GM21723 (cell line): ENCODE measurements at regions not wholly inside any gene's neighbourhood (a gene's known extent, or its start where the extent isn't known, plus 50 kb on each side); places are given as distances from the start of the nearest gene placed in this dataset.
A peak's percentile ranks its signal among the peaks of the same experiment; 100 is the strongest.
"Not testable (repeated sequence)": the region's sequence is repeated elsewhere in the genome, so short reads cannot be mapped to it uniquely, and the experiment has no call there.

Experiments
- ATAC-seq: cut with Tn5 transposase; IDR thresholded peaks from one replicate; pipeline ENCODE4 v1.9.1; 2021; ENCODE audit warnings: mild to moderate bottlenecking, moderate library complexity; ENCODE audit not compliant: unreplicated experiment

DNA sequence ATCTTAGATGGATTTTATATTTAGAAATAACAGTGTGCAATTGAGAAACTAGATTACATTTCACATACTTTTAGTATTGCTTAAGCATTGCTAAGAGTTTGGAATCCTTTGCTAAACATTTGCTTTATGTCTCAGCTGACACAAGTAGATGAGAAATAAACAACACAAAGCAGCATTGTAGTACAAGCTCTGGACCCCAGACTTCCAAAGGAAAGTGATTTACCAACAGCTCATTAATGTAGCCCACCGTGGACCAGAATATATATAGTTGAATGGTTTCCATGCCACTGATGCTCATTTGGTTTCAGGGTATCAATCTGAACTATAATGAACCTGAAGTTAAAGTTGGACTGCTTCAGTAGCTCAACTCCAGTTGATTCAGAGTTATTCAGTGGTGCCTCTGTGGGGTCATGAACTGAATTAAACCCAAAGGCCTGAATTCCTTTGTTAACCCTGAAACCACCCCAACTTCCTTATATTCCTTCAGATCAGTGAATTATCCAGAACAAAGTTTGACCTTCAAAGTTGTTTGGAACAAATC lies 132.1 kb upstream of the NEIL3 start:
- no peak for ATAC-seq

DNA sequence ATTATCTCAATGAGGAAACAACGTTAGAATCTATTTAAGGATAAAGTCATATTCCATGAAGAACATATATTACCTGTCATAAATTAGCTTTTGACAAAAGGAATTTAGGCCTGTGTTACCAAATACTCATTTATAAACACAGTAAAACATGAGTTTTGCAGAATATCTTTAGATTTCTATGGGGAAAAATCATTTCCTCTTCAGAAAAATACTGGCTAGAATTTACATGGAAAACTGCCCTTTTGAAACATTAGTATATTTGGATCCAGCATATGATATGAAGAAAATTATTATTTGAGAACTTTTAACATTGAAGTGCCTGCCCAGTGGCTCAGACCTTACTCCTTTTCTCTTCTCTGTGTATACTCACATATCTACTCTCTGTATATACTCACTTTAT lies 131.4 kb upstream of the NEIL3 start:
- ATAC-seq = no peak

DNA sequence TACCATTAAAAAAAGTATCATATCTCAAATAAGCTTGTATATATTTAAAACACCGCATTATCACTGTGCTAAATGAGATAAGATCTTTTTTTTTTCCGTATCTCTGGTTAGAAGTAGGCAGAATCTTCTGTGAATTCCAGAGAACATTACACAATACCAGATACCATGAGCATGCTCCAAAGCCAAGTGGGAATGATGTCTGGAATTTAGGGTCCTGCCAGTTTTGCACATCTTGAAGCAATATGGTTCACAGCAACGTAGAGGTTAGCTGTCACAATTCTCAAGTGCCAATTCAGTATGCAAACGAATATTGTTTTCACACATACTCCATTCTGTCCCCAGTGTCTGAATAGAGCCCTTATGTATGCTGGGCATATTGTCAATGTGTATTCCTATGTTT lies 127.5 kb upstream of the NEIL3 start:
- ATAC-seq = no peak

DNA sequence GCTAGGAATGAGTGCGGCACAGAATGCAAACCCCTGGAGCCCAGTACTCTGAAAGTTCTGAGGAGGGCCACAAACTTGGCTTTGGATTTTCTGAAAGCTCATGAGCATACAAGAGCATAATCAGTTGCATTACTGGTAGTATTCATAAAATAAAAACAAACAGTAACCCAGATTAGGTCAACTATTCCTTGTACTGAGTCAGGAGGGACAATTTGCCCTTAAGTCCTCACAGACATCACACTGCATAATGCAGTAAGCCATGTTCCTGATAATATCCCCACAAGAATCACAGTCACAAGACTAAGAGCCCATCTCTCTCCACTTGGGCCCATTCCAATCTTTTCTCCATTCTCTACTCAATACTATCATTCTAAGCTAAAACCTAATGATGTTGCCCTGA lies 126.9 kb upstream of the NEIL3 start:
- ATAC-seq = no peak

DNA sequence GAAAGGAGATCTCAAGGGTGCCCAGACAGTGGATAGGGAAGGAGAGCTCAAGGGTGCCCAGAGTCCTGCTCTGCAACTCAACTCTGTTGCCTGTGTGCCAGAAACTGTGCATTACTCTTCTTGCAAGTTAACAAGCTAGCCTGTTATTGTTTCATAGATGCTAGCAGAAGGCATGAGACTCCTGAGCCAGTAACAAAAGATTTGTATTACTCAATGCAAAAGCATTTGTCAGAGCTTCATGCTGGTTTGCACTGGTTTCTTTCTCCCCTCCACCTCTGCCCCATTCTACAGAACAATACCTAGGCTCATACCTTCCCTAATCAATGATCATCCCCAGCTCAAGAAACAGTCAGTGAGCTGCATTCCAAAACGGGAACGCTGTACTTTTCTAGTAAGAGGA lies 124.5 kb upstream of the NEIL3 start:
- ATAC-seq = no peak

GRCh38 chr4:177185579-177185978 lies 124.1 kb upstream of the NEIL3 start:
- no peak for ATAC-seq

DNA sequence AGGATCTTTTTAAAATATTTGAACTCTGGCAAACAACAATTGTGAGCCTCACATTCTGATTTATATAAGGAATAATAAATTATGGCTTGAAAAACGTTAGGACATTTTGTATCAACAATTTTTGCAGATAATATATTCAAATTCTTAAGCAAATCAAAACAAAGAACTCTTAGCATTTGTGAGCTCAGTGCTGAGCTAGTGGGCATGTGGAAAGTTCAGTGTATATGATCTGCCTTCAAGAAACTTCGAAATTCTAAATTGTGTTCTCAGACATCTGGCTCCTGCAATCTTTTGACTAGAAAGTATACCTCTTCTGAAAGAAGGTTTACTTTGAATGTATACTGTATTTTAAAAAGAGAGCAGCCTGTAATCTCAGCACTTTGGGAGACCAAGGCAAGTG lies 122.3 kb upstream of the NEIL3 start:
- no peak for ATAC-seq

GRCh38 chr4:177190995-177191580 lies 118.6 kb upstream of the NEIL3 start:
- no peak for ATAC-seq

- no peak for ATAC-seq
These were observed 118.1 kb upstream of the NEIL3 start for GRCh38 chr4:177191586-177191985.

- no peak for ATAC-seq
These were observed 117.7 kb upstream of the NEIL3 start for GRCh38 chr4:177191991-177192390.

DNA sequence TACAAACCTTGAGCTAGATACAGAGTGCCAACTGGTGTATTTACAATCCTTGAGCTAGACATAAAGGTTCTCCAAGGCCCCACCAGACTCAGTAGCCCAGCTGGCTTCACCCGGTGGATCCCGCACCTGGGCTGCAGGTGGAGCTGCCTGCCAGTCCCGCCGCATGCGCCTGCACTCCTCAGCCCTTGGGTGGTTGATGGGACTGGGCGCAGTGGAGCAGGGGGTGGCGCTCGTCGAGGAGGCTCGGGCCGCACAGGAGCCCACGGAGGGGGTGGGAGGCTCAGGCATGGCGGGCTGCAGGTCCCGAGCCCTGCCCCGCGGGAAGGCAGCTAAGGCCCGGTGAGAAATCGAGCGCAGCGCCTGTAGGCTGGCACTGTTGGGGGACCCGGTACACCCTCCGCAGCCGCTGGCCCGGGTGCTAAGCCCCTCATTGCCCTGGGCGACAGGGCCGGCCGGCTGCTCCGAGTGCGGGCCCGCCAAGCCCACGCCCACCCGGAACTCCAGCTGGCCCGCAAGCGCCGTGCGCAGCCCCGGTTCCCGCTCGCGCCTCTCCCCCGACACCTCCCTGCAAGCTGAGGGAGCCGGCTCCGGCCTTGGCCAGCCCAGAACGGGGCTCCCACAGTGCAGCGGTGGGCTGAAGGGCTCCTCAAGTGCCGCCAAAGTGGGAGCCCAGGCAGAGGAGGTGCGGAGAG lies 116.5 kb upstream of the NEIL3 start:
- not testable (repeated sequence) for ATAC-seq

DNA sequence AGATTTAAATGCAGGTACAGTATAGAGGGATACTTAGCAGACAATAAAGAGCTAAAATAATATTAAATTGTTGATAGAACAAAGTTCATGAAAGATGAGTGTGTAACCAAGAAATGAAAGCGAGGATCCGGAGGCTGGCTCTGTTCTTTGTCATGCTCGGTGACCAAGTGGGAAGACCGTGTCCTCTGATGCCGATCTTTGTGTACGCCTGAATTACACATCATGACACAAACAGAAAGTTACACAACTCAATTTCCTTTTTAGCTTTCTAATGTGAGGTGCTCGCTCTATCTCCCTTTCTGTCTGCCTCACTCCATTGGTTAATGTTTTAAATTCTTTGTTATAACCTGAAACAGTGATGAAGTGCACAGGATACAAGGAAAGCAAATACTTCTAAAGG lies 114.8 kb upstream of the NEIL3 start:
- no peak for ATAC-seq

DNA sequence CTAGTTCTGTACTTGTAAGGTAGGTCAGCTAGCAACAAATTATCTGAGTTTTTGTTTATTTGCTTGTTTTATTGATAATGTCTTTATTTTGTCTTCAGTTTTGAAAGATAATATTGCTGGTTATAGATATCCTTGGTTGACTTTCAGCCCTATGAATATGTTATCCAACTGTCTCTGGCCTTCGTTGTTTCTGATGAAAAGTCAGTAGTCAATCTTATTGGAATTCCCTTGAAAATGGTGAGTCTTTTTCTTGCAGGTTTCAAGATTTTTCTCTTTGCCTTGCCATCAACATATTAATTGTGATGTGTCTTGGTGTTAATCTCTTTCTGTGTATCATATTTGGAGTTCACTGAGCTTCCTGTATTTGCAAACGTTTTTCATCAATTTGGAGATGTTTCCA lies 113.1 kb upstream of the NEIL3 start:
- no peak for ATAC-seq

DNA sequence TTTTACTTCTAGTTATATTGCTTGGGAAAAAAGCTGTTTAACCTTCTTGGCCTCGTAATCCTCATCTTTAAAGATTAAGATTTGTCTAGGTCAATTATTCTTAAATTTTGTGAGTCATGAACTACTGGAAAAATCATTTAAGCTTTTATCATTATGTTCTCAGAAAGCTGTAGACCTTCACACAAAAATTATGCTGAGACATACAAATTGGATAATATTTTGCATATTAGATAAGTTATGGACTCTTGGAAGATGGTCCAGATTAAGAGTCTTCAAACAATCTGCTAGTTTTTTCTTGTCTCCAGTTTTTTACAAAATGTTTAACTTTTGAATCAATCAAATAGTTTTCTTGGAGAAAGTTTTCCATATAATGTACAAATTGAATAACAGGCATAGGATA lies 108.1 kb upstream of the NEIL3 start:
- no peak for ATAC-seq

DNA sequence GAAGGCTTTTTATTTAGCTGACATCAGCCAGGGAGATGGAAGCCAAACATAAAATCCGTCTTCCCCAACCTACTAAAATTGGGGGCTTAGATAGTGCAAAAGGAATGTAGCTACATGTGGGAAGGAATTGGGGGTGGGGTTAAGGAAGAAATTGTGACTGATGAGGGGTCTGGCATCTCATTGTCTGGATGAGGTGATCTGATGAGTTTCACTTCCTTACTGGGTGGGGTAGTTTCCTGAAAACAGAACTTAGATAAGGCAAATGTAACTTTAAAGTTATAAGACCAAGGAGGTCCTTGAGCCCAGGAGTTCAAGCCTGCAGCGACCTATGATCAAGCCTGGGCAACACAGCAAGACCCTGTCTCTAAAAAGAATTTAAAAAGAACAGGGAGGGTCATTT lies 105.5 kb upstream of the NEIL3 start:
- no peak for ATAC-seq

GRCh38 chr4:177214935-177215334 lies 94.7 kb upstream of the NEIL3 start:
- ATAC-seq = no peak

DNA sequence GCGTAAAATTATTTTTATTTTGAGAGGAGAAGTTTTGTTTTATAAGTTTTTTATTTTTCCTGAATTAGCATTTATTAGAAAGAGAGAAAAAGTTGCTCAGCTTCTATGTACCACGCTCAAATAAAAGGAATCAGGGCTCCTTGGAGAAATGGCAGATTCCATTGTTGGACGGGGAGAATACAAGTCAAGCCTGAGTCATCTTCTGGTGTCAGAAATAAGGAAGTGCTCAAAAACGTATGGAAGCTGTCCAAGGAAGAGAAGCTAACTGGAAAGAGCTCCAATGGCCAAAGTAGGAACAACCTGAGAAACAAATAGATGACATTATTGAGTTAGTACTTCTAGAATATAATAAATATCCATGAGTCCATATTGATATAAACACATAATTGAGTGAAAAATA lies 89.3 kb upstream of the NEIL3 start:
- no peak for ATAC-seq

DNA sequence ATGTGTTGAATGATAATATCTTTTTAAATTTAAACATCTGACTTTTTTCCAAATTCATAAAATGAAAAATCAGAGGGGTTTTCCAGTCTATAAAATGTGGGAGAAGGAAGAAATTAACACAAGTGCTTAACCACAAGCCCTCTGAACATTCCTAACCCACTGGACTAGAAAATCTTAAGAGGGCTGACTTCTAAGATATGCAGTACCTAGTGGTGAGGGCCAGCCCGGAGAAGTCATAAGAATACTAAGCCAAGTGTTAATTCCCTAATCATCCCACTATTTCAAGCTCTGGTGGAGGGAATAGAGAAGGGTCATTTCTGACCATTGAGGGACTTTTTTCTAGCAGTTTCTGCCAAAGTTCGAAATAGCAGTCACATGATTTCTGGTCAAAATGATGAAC lies 86.9 kb upstream of the NEIL3 start:
- ATAC-seq = no peak

DNA sequence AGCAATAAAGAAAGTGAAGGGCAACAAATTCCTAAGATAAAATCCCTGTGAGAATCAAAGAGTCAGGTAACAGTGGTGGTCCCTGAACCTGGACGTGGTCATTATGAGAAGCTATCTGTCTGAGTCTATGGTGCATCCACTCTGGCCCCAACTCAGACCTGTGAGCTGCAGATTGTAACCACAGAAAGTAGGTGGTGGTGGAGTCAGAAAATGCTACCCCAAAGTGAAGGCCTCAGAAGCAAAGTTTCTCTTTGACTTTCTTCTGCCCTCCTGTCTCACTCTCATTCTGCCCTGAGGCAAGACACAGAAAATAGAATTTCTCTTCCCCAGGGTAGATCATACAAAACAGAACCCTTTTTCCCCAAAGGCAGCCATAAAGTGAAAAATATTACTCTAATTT lies 84.1 kb upstream of the NEIL3 start:
- peak; percentile 70 for ATAC-seq

DNA sequence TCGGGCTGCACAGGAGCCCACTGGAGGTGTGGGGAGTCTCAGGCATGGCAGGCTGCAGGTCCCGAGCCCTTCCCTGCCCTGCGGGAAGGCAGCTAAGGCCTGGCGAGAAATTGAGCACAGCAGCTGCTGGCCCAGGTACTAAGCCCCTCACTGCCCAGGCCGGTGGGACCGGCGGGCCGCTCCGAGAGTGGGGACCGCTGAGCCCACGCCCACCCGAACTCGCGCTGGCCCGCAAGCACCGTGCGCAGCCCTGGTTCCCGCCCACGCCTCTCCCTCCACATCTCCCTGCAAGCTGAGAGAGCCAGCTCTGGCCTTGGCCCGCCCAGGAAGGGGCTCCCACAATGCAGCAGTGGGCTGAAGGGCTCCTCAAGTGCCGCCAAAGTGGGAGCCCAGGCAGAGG lies 82.0 kb upstream of the NEIL3 start:
- no peak for ATAC-seq

DNA sequence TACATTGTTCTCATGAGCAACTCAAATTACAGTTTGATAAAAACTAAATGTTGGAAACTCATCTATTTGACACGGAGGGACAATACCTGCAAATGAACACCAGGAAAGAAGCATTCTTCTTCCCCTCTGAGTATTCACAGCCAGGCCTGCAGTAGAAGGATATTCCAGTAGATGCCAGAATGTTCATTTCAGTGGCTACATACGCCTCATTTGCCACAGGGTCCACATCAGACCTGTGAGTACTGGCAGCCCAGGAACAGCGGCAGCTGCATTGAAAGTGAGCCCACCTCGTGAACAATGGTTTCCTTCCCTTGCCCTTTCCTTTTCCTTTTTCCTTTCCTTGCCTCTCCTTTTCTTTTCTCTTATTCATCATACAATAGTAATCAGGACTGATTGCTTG lies 81.1 kb upstream of the NEIL3 start:
- no peak for ATAC-seq

- no peak for ATAC-seq
These were observed 80.3 kb upstream of the NEIL3 start for GRCh38 chr4:177229331-177229730.

DNA sequence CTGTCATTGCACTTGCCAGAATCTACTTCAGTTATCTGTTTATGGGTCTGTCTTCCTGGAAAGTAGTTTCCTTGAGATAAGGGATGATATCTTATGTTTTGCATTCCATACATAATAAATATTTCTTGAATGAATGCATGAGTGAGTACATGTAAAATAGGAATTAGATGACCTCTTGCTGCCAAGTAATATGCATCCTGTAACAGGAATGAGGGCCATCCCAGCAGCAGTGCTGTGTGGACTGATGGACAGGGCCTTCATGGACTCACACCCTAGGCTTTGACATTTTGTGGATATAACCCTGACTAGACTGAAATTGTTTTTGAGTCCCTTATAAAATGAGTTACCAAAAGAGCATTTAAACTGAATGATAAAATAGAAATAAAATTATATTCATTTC lies 77.2 kb upstream of the NEIL3 start:
- ATAC-seq = no peak
